H9 (cell line): ENCODE measurements at regions not wholly inside any gene's neighbourhood (a gene's known extent, or its start where the extent isn't known, plus 50 kb on each side); places are given as distances from the start of the nearest gene placed in this dataset.

Source experiments
- DNase-seq: peaks from one replicate; pipeline ENCODE4 v3.0.0-alpha.2; 2017
- H2AFZ ChIP-seq: one replicate; pipeline ENCODE4 v1.6.1; 2013; ENCODE audit warnings: mild to moderate bottlenecking, low read length, control low read depth, moderate library complexity
- H2AK5ac ChIP-seq: 2 replicates; pipeline ENCODE4 v1.6.1; 2013; ENCODE audit warnings: low read length, control low read depth, mixed read lengths; ENCODE audit not compliant: insufficient read length
- H2BK120ac ChIP-seq: one replicate; pipeline ENCODE4 v1.6.1; 2013; ENCODE audit warnings: low read depth, mild to moderate bottlenecking, low read length, control low read depth, inconsistent platforms; ENCODE audit not compliant: poor library complexity, severe bottlenecking
- H2BK12ac ChIP-seq: 2 replicates; pipeline ENCODE4 v1.6.1; 2013; ENCODE audit warnings: low read length, control low read depth, mixed read lengths, low read depth; ENCODE audit not compliant: insufficient read length
- H2BK15ac ChIP-seq: 2 replicates; pipeline ENCODE4 v1.6.1; 2013; ENCODE audit warnings: low read depth, low read length, control low read depth
- H2BK20ac ChIP-seq: one replicate; pipeline ENCODE4 v1.6.1; 2013; ENCODE audit warnings: low read depth, mild to moderate bottlenecking, low read length, control low read depth, inconsistent platforms; ENCODE audit not compliant: poor library complexity, severe bottlenecking
- H2BK5ac ChIP-seq: 2 replicates; pipeline ENCODE4 v1.6.1; 2013; ENCODE audit warnings: low read length, control low read depth, mixed read lengths; ENCODE audit not compliant: insufficient read length
- H3K14ac ChIP-seq: 2 replicates; pipeline ENCODE4 v1.6.1; 2013; ENCODE audit warnings: low read length, control low read depth; ENCODE audit not compliant: insufficient read depth
- H3K18ac ChIP-seq: 2 replicates; pipeline ENCODE4 v1.6.1; 2013; ENCODE audit warnings: low read depth, mild to moderate bottlenecking, mixed read lengths, low read length, control low read depth; ENCODE audit not compliant: insufficient read length
- H3K23ac ChIP-seq: 2 replicates; pipeline ENCODE4 v1.6.1; 2013; ENCODE audit warnings: low read length, control low read depth, mixed read lengths, low read depth; ENCODE audit not compliant: insufficient read length
- H3K23me2 ChIP-seq: 2 replicates; pipeline ENCODE4 v1.6.1; 2013; ENCODE audit warnings: low read depth, mild to moderate bottlenecking, mixed read lengths, low read length, control low read depth; ENCODE audit not compliant: insufficient read length, poor library complexity, severe bottlenecking
- H3K27ac ChIP-seq: 2 replicates; pipeline ENCODE4 v1.5.1; 2013; ENCODE audit warnings: low read length, control low read depth, mixed read lengths, low read depth; ENCODE audit not compliant: insufficient read length
- H3K27me3 ChIP-seq: 2 replicates; pipeline ENCODE4 v1.6.1; 2013; ENCODE audit warnings: low read length, control low read depth, inconsistent platforms; ENCODE audit not compliant: insufficient read depth
- H3K4ac ChIP-seq: 2 replicates; pipeline ENCODE4 v1.6.1; 2013; ENCODE audit warnings: low read depth, mild to moderate bottlenecking, control low read depth, inconsistent platforms, low read length, moderate library complexity
- H3K4me1 ChIP-seq: 2 replicates; pipeline ENCODE4 v1.6.1; 2013; ENCODE audit warnings: low read length, control low read depth, inconsistent platforms; ENCODE audit not compliant: insufficient read depth
- H3K4me2 ChIP-seq: 2 replicates; pipeline ENCODE4 v1.6.1; 2013; ENCODE audit warnings: low read length, control low read depth, mixed read lengths; ENCODE audit not compliant: insufficient read length, insufficient read depth
- H3K56ac ChIP-seq: 2 replicates; pipeline ENCODE4 v1.6.1; 2013; ENCODE audit warnings: low read depth, mild to moderate bottlenecking, mixed read lengths, low read length, control low read depth; ENCODE audit not compliant: insufficient read length
- H3K79me1 ChIP-seq: 2 replicates; pipeline ENCODE4 v1.6.1; 2013; ENCODE audit warnings: low read depth, mild to moderate bottlenecking, moderate library complexity, low read length, control low read depth, inconsistent platforms; ENCODE audit not compliant: insufficient read depth, poor library complexity, severe bottlenecking
- H3K79me2 ChIP-seq: 2 replicates; pipeline ENCODE4 v1.6.1; 2013; ENCODE audit warnings: low read length, control low read depth, inconsistent platforms; ENCODE audit not compliant: insufficient read depth
- H3K9ac ChIP-seq: 2 replicates; pipeline ENCODE4 v1.6.1; 2013; ENCODE audit warnings: low read length, control low read depth, mixed read lengths; ENCODE audit not compliant: insufficient read length; ENCODE audit errors: extremely low read depth
- H3K9me3 ChIP-seq: one replicate; pipeline ENCODE4 v1.6.1; 2013; ENCODE audit warnings: low read depth, low read length, inconsistent platforms; ENCODE audit not compliant: control insufficient read depth
- H3T11ph ChIP-seq: one replicate; pipeline ENCODE4 v1.6.1; 2013; ENCODE audit warnings: mild to moderate bottlenecking, low read length, control low read depth, inconsistent platforms
- H4K20me1 ChIP-seq: one replicate; pipeline ENCODE4 v1.6.1; 2013; ENCODE audit not compliant: control insufficient read depth, insufficient read length, insufficient read depth
- H4K5ac ChIP-seq: 2 replicates; pipeline ENCODE4 v1.6.1; 2013; ENCODE audit warnings: low read depth, mild to moderate bottlenecking, mixed read lengths, low read length, control low read depth; ENCODE audit not compliant: insufficient read length
- H4K8ac ChIP-seq: replicated peaks from 2 replicates; pipeline ENCODE4 v1.6.1; 2013; ENCODE audit warnings: low read length, control low read depth, mixed read lengths, low read depth; ENCODE audit not compliant: insufficient read length
- H4K91ac ChIP-seq: 2 replicates; pipeline ENCODE4 v1.6.1; 2013; ENCODE audit warnings: low read depth, mild to moderate bottlenecking, moderate library complexity, mixed read lengths, low read length, control low read depth; ENCODE audit not compliant: insufficient read length
- H3K27ac Mint-ChIP-seq, 3 experiments: 2 replicates in 2 of 3; 3 replicates in 1 of 3; pipeline ENCODE4 v1.8.0; 2020 to 2021; ENCODE audit warnings: mixed read lengths in 3 of 3, mild to moderate bottlenecking in 1 of 3, moderate library complexity in 1 of 3
- H3K27me3 Mint-ChIP-seq: 2 replicates; pipeline ENCODE4 v1.8.0; 2021; ENCODE audit warnings: low read depth, mild to moderate bottlenecking, moderate library complexity, mixed read lengths
- H3K36me3 Mint-ChIP-seq, 3 experiments: 2 replicates in 2 of 3; 3 replicates in 1 of 3; pipeline ENCODE4 v1.8.0; 2020 to 2021; ENCODE audit warnings: low read depth in 3 of 3, mixed read lengths in 3 of 3; ENCODE audit not compliant: insufficient read depth in 1 of 3
- H3K4me1 Mint-ChIP-seq, 2 experiments: 2 replicates each; pipeline ENCODE4 v1.8.0; 2020; ENCODE audit warnings: mixed read lengths in 2 of 2
- H3K4me3 Mint-ChIP-seq, 2 experiments: 2 replicates in 1 of 2; 3 replicates in 1 of 2; pipeline ENCODE4 v1.8.0; 2020 to 2021; ENCODE audit warnings: mild to moderate bottlenecking in 2 of 2, mixed read lengths in 2 of 2, moderate library complexity in 1 of 2
- H3K9me3 Mint-ChIP-seq, 2 experiments: 2 replicates in 1 of 2; 3 replicates in 1 of 2; pipeline ENCODE4 v1.8.0; 2020; ENCODE audit warnings: mild to moderate bottlenecking in 2 of 2, mixed read lengths in 2 of 2, moderate library complexity in 1 of 2
- CTCF ChIP-seq: fragments of 200-600 bp; sonication (generic); conservative IDR thresholded peaks from 3 replicates; pipeline ENCODE4 v1.8.0; 2021; ENCODE audit warnings: antibody characterized with exemption, mild to moderate bottlenecking
- WGBS: extraction: QIAGEN DNeasy Blood & Tissue Kit; methylation state at CpG from one replicate; pipeline ENCODE4 v1.1.7; 2013; ENCODE audit warnings: missing lambda C conversion rate, low lambda C conversion rate, mixed read lengths; ENCODE audit not compliant: insufficient read length; ENCODE audit errors: extremely low coverage; 5-methylcytosine and 5-hydroxymethylcytosine counted together

GRCh38 chr5:166356096-166356495 lies 1935.3 kb upstream of the WWC1 start:
- no peak overlapping the region for H4K8ac ChIP-seq
- H2AK5ac ChIP-seq, result no peak overlapping the region
- no peak overlapping the region for H3K9ac ChIP-seq
- DNase-seq, result no peak
- Mint-ChIP-seq H3K9me3 (peaks cover 2 to 4% of the 10 kb centered on the region in 2 experiments; a peak in 1 of 5 replicates), H3K36me3 (peaks cover 0 to 5% (median 3%) of the 10 kb centered on the region in 3 experiments; a peak in 4 of 7 replicates), H3K27me3 (no peaks in the 10 kb centered on the region), H3K27ac (0 out of 7 replicates have a peak overlapping the region, but pooled peaks of 1 of the 3 experiments have one; percentile 21), H3K4me3 (no peak overlapping the region), H3K4me1 (peaks cover 8 to 10% of the 10 kb centered on the region in 2 experiments; a peak in 3 of 4 replicates)
- H2BK15ac ChIP-seq, result no peak overlapping the region
- no peaks in the 10 kb centered on the region; the same call in 1 of the 2 replicates for H3K4me1 ChIP-seq
- no peak overlapping the region for H2BK12ac ChIP-seq
- H2BK20ac ChIP-seq, result no peak overlapping the region
- H4K20me1 ChIP-seq, result no peaks in the 10 kb centered on the region
- no peak for TF ChIP-seq CTCF
- no peak overlapping the region for H3K27ac ChIP-seq
- H2AFZ ChIP-seq, result no peak overlapping the region
- H3K23ac ChIP-seq, result no peak overlapping the region
- no peak overlapping the region for H3K4me2 ChIP-seq
- H3K18ac ChIP-seq, result no peak overlapping the region
- H3K56ac ChIP-seq, result no peak overlapping the region
- no peak overlapping the region for H2BK120ac ChIP-seq
- H3K14ac ChIP-seq, result no peak overlapping the region
- H3K79me2 ChIP-seq, result no peaks in the 10 kb centered on the region
- H3K9me3 ChIP-seq, result no peaks in the 10 kb centered on the region
- H3K27me3 ChIP-seq, result no peaks in the 10 kb centered on the region
- no peak overlapping the region for H4K5ac ChIP-seq
- H3K4ac ChIP-seq, result no peak overlapping the region
- H2BK5ac ChIP-seq, result no peak overlapping the region
- no peaks in the 10 kb centered on the region for H3K23me2 ChIP-seq
- no CpG with 5 or more reads among the region's 5 CpGs for WGBS
- H3K79me1 ChIP-seq, result no peaks in the 10 kb centered on the region
- no peak overlapping the region for H4K91ac ChIP-seq
- no peak overlapping the region for H3T11ph ChIP-seq
